Activated T-cell treated with anti-CD3 and anti-CD28 coated beads, Interleukin-2, amount 50 U/mL, for 4 hours (primary cell): ENCODE measurements at regions not wholly inside any gene's neighbourhood (a gene's known extent, or its start where the extent isn't known, plus 50 kb on each side); places are given as distances from the start of the nearest gene placed in this dataset.

Experiments used
- ATAC-seq, 2 donors: fragments of 200-7000 bp; cut with Tn5 transposase; one replicate each; pipeline ENCODE4 v1.10.0; 2021
- DNase-seq: peaks from one replicate; pipeline ENCODE4 v3.0.0-alpha.2; 2020
- H3K27me3 Mint-ChIP-seq: one replicate; pipeline ENCODE4 v1.8.0; 2021; ENCODE audit warnings: low read depth, mixed read lengths
- H3K36me3 Mint-ChIP-seq: one replicate; pipeline ENCODE4 v1.8.0; 2022; ENCODE audit warnings: mixed read lengths; ENCODE audit not compliant: insufficient read depth
- H3K4me1 Mint-ChIP-seq: one replicate; pipeline ENCODE4 v1.8.0; 2021; ENCODE audit warnings: low read depth, mixed read lengths
- H3K4me3 Mint-ChIP-seq: one replicate; pipeline ENCODE4 v1.8.0; 2021; ENCODE audit warnings: mild to moderate bottlenecking, moderate library complexity, mixed read lengths
- H3K9me3 Mint-ChIP-seq: one replicate; pipeline ENCODE4 v1.8.0; 2021; ENCODE audit warnings: mixed read lengths

GRCh38 chr1:8082945-8083344 lies 56.8 kb upstream of the ERRFI1 start:
- no peaks in the 10 kb centered on the region for H3K9me3 Mint-ChIP-seq
- no peak overlapping the region for H3K4me3 Mint-ChIP-seq
- H3K36me3 Mint-ChIP-seq: no peaks in the 10 kb centered on the region
- H3K4me1 Mint-ChIP-seq: no peaks in the 10 kb centered on the region
- ATAC-seq (no peak), DNase-seq (no peak)
- no peaks in the 10 kb centered on the region for H3K27me3 Mint-ChIP-seq

- Mint-ChIP-seq H3K4me3 (no peak overlapping the region), H3K9me3 (no peaks in the 10 kb centered on the region), H3K4me1 (no peaks in the 10 kb centered on the region), H3K36me3 (no peaks in the 10 kb centered on the region), H3K27me3 (no peaks in the 10 kb centered on the region)
- ATAC-seq (no peak), DNase-seq (no peak)
Observed at GRCh38 chr1:8078176-8078671, 52.1 kb upstream of the ERRFI1 start.

GRCh38 chr1:8077602-8078001 lies 51.5 kb upstream of the ERRFI1 start:
- Mint-ChIP-seq H3K27me3 (no peaks in the 10 kb centered on the region), H3K9me3 (no peaks in the 10 kb centered on the region), H3K36me3 (no peaks in the 10 kb centered on the region), H3K4me1 (no peaks in the 10 kb centered on the region), H3K4me3 (no peak overlapping the region)
- ATAC-seq (no peak), DNase-seq (no peak)

GRCh38 chr1:8077120-8077573 lies 51.0 kb upstream of the ERRFI1 start:
- DNase-seq (no peak), ATAC-seq (no peak)
- H3K27me3 Mint-ChIP-seq: no peaks in the 10 kb centered on the region
- no peaks in the 10 kb centered on the region for H3K4me1 Mint-ChIP-seq
- H3K36me3 Mint-ChIP-seq: no peaks in the 10 kb centered on the region
- H3K9me3 Mint-ChIP-seq: no peaks in the 10 kb centered on the region
- H3K4me3 Mint-ChIP-seq: no peak overlapping the region

GRCh38 chr1:8076176-8076575 lies 50.1 kb upstream of the ERRFI1 start:
- no peak overlapping the region for H3K4me3 Mint-ChIP-seq
- DNase-seq: no peak
- H3K27me3 Mint-ChIP-seq: no peaks in the 10 kb centered on the region
- no peaks in the 10 kb centered on the region for H3K4me1 Mint-ChIP-seq
- H3K9me3 Mint-ChIP-seq: no peaks in the 10 kb centered on the region
- no peaks in the 10 kb centered on the region for H3K36me3 Mint-ChIP-seq
- ATAC-seq: no peak
